ENCODE measurements at regions not wholly inside any gene's neighbourhood (a gene's known extent, or its start where the extent isn't known, plus 50 kb on each side); places are given as distances from the start of the nearest gene placed in this dataset.

GRCh38 chrX:87006561-87006960 lies 511.0 kb upstream of the KLHL4 start:
- no peak for TF ChIP-seq POLR2A (IDR thresholded peaks at IDR 0.05; ENCODE audit: extremely low read depth, insufficient read length)
- TF ChIP-seq, protein P1, sequence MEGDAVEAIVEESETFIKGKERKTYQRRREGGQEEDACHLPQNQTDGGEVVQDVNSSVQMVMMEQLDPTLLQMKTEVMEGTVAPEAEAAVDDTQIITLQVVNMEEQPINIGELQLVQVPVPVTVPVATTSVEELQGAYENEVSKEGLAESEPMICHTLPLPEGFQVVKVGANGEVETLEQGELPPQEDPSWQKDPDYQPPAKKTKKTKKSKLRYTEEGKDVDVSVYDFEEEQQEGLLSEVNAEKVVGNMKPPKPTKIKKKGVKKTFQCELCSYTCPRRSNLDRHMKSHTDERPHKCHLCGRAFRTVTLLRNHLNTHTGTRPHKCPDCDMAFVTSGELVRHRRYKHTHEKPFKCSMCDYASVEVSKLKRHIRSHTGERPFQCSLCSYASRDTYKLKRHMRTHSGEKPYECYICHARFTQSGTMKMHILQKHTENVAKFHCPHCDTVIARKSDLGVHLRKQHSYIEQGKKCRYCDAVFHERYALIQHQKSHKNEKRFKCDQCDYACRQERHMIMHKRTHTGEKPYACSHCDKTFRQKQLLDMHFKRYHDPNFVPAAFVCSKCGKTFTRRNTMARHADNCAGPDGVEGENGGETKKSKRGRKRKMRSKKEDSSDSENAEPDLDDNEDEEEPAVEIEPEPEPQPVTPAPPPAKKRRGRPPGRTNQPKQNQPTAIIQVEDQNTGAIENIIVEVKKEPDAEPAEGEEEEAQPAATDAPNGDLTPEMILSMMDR (IDR thresholded peaks at IDR 0.05; ENCODE audit: low read depth, low read length) = no peak
- TF ChIP-seq MAX (IDR thresholded peaks at IDR 0.05; ENCODE audit: low read depth, low read length) = no peak

Measured in NB4 (cell line).